ENCODE measurements at regions not wholly inside any gene's neighbourhood (a gene's known extent, or its start where the extent isn't known, plus 50 kb on each side); places are given as distances from the start of the nearest gene placed in this dataset.
"Not testable (repeated sequence)": the region's sequence is repeated elsewhere in the genome, so short reads cannot be mapped to it uniquely, and the experiment has no call there.

DNA sequence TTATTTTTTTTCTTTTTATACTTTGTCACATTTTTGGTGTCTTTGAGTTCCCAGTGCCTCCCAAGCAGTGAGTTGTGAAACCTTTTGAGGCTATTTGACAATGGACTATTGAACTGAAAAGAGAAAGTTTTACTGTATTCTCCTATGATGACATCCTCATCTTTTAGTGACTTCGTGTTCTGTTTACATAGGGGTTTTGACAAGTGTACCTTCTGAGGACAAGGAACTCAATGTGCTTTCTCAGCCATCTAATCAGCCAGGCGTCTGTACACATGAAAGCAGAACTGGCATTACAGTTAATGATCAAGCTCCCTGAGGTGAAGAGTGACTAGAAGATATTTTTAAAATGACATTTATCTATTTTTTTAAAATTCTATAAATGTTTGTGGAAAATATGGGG lies 175.5 kb downstream of the ANXA1 start:
- TF ChIP-seq, protein P1, sequence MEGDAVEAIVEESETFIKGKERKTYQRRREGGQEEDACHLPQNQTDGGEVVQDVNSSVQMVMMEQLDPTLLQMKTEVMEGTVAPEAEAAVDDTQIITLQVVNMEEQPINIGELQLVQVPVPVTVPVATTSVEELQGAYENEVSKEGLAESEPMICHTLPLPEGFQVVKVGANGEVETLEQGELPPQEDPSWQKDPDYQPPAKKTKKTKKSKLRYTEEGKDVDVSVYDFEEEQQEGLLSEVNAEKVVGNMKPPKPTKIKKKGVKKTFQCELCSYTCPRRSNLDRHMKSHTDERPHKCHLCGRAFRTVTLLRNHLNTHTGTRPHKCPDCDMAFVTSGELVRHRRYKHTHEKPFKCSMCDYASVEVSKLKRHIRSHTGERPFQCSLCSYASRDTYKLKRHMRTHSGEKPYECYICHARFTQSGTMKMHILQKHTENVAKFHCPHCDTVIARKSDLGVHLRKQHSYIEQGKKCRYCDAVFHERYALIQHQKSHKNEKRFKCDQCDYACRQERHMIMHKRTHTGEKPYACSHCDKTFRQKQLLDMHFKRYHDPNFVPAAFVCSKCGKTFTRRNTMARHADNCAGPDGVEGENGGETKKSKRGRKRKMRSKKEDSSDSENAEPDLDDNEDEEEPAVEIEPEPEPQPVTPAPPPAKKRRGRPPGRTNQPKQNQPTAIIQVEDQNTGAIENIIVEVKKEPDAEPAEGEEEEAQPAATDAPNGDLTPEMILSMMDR (conservative IDR thresholded peaks at IDR 0.05; ENCODE audit: low read depth, low read length): no peak

DNA sequence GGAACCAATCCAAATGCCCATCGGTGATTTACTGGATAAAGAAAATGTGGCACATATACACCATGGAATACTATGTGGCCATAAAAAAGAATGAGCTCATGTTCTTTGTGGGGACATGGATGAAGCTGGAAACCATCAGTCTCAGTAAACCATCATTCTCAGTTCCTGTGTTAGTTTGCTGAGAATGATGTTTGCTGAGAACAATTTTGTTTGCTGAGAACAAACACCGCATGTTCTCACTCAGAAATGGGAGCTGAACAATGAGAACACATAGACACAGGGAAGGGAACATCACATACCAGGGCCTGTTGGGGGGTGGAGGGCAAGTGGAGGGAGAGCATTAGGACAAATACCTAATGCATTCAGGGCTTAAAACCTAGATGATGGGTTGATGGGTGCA lies 185.5 kb downstream of the ANXA1 start:
- H3K4me3 ChIP-seq (ENCODE audit: low read depth, low read length); DNase-seq (ENCODE audit: low read depth): not testable (repeated sequence)

More for the DNA sequence above, 175.5 kb downstream of the ANXA1 start:
- no peak for DNase-seq (ENCODE audit: low read depth)
- H3K4me3 ChIP-seq (ENCODE audit: low read depth, low read length): no peak overlapping the region

DNA sequence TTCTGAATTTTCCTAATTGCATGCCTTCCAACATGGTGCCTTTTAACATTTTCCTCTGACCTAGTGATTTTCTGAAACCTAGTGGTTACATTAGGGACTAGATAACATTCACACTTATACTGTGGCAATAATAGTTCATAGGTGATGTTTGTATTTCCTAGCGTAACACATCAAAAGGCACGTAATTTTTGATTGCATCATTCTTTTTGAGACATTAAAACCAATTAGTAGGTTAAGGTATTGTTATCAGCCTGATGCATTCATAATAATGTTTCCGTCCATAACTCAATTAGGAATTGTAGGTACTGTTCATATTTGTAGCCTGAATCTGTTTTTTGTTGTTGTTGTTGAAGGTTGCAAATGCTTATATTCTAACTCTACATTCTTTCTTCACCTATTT lies 192.4 kb downstream of the ANXA1 start:
- no peak for DNase-seq (ENCODE audit: low read depth)
- TF ChIP-seq, protein P1 (conservative IDR thresholded peaks at IDR 0.05; ENCODE audit: low read depth, low read length): no peak
- H3K4me3 ChIP-seq (ENCODE audit: low read depth, low read length): no peak overlapping the region

DNA sequence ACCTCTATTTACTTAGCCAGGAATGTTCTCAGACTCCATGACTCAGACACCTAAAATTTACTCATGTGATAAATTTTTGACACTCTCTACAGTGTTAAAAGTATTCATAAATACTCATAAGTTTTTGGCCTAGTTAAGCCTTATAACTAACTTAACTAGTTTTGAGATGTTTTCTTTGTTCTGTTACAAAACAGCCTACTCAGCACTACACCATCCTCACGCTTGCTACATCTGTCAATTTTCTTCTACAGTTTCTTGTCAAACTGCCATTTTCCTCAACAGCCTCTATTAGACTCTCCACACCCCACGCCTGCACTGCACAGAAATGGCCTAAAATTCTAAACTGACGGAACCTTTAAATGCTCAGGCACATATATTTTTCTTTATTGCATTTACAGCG lies 195.5 kb downstream of the ANXA1 start:
- H3K4me3 ChIP-seq (ENCODE audit: low read depth, low read length): no peak overlapping the region
- TF ChIP-seq, protein P1 (conservative IDR thresholded peaks at IDR 0.05; ENCODE audit: low read depth, low read length): no peak
- DNase-seq (ENCODE audit: low read depth): no peak

DNA sequence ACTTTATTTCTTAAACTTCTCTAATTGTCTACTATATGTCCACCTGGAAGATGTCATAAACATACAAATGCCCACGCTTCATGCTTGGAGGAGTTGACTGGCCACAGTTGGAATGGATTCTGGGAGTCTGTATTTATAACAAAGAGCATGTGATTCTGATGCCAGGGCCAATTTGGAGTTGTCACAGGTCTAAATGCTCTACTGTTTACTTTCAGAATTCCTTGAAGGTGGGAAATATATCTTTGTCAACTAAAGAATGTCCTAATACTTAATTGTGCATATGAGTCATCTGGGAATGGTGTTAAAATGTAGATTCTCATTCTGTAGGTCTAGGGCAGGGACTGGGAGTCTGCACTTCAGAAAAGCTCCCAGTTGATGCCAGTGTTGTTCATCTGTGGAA lies 196.1 kb downstream of the ANXA1 start:
- no peak overlapping the region for H3K4me3 ChIP-seq (ENCODE audit: low read depth, low read length)
- TF ChIP-seq, protein P1 (conservative IDR thresholded peaks at IDR 0.05; ENCODE audit: low read depth, low read length): no peak
- DNase-seq (ENCODE audit: low read depth): no peak

DNA sequence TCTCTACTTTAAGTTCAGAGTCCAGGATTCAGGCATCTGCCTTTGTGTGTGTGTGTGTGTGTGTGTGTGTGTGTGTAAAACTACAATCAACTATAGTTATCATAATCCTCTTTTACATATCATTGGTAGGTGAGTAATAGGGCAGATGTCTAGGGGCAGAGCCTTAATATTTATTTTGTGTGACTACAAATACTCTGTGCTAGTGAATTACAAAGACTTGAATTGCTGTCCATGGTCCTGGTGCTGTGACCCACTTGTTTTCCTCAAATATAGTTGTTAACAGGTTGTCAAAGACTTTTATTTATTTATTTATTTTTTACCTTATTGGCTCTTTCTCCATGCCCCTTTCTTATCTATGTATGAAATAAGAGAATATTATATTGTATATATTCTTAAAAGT lies 196.8 kb downstream of the ANXA1 start:
- no peak overlapping the region for H3K4me3 ChIP-seq (ENCODE audit: low read depth, low read length)
- DNase-seq (ENCODE audit: low read depth): peak; percentile 48
- TF ChIP-seq, protein P1 (conservative IDR thresholded peaks at IDR 0.05; ENCODE audit: low read depth, low read length): no peak

DNA sequence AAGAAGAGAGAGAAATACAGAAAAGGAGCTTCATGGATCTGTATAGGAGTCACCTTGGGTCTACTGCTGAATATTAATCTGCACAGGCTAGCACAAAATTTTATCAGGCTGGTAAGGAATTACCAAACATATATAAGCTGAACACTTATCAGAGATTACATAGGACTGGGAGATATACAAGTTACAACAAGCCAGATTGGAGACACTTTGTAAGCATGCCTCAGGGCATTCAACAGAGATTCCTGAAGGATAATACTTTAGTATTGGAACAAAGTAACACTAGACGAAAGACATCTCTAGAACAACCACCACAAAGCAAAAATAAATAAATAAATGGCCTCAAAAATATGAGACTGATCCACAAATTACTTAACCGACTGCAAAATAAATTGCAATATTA lies 197.8 kb downstream of the ANXA1 start:
- no peak overlapping the region for H3K4me3 ChIP-seq (ENCODE audit: low read depth, low read length)
- DNase-seq (ENCODE audit: low read depth): no peak
- TF ChIP-seq, protein P1 (conservative IDR thresholded peaks at IDR 0.05; ENCODE audit: low read depth, low read length): no peak

DNA sequence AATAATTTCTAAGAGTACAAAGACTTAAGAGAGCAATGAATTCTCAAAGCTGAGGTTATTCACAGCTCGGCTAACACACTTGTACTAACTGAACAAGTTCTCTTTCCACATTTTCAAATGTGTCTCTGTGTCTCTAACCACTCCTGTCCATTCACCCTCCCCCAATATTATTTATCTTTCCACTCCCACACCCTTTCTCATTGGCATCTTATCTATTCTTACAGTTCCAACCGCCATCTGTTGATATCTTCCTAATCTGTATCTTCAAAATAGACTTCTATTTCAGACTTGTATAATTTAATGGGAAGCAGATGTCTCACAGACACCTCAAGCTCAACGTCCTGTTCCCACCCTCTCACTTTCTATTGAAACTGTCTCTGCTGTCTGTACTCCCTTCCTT lies 205.9 kb downstream of the ANXA1 start:
- no peak overlapping the region for H3K4me3 ChIP-seq (ENCODE audit: low read depth, low read length)
- TF ChIP-seq, protein P1 (conservative IDR thresholded peaks at IDR 0.05; ENCODE audit: low read depth, low read length): no peak
- no peak for DNase-seq (ENCODE audit: low read depth)
